SK-N-SH (cell line): ENCODE measurements at regions not wholly inside any gene's neighbourhood (a gene's known extent, or its start where the extent isn't known, plus 50 kb on each side); places are given as distances from the start of the nearest gene placed in this dataset.

ENCODE experiments used
- CTCF ChIA-PET: fragments of 300-600, 350-600 bp; formaldehyde crosslinking; extraction: SDS; loops from one replicate; lab custom pipeline; 2021; lab: Yijun Ruan, JAX
- POLR2A ChIA-PET: fragments of 350-600 bp; sonication (Branson Sonifier 250); formaldehyde crosslinking; extraction: SDS; loops from one replicate; lab custom pipeline; 2020; ENCODE audit warnings: antibody characterized with exemption, inconsistent platforms; lab: Yijun Ruan, JAX
- DNase-seq: peaks from one replicate; pipeline ENCODE4 v3.0.0; 2012
- H2AFZ ChIP-seq: fragments of 200-600 bp; sonication (generic); 2 replicates; pipeline ENCODE4 v1.8.1; 2016; ENCODE audit warnings: antibody characterized with exemption, mild to moderate bottlenecking, low read depth
- H3F3A ChIP-seq: fragments of 200-600 bp; sonication (generic); replicated peaks from 2 replicates; pipeline ENCODE3; 2016; ENCODE audit warnings: antibody characterized with exemption, mild to moderate bottlenecking; ENCODE audit not compliant: insufficient read depth
- H3K27ac ChIP-seq, 2 experiments: fragments of 200-500 bp in 1 of 2; fragments of 200-600 bp in 1 of 2; sonication (Bioruptor generic) in 1 of 2; sonication (generic), shearing (Covaris generic) in 1 of 2; 2 replicates each; pipeline versions ENCODE4 v1.5.1 to v1.6.1; 2014 to 2016; ENCODE audit warnings: low read depth in 2 of 2, inconsistent platforms in 1 of 2, low read length in 1 of 2, mild to moderate bottlenecking in 1 of 2, mixed read lengths in 1 of 2
- H3K27me3 ChIP-seq: fragments of 200-600 bp; sonication (generic), shearing (Covaris generic); 2 replicates; pipeline ENCODE4 v1.6.1; 2016; ENCODE audit warnings: mixed run types; ENCODE audit not compliant: insufficient read depth
- H3K36me3 ChIP-seq, 2 experiments: fragments of 200-500 bp in 1 of 2; fragments of 200-600 bp in 1 of 2; sonication (Bioruptor generic) in 1 of 2; sonication (generic) in 1 of 2; replicated peaks in 1 of 2; 2 replicates each; pipeline versions ENCODE3 to v1.5.1; 2014 to 2016; ENCODE audit warnings: low read length in 1 of 2, mild to moderate bottlenecking in 1 of 2; ENCODE audit not compliant: insufficient read depth in 2 of 2, control insufficient read depth in 1 of 2
- H3K4me1 ChIP-seq, 2 experiments: fragments of 200-500 bp in 1 of 2; fragments of 200-600 bp in 1 of 2; sonication (Bioruptor generic) in 1 of 2; sonication (generic), shearing (Covaris generic) in 1 of 2; 2 replicates each; pipeline versions ENCODE4 v1.5.1 to v1.6.1; 2014 to 2016; ENCODE audit warnings: low read depth in 1 of 2, low read length in 1 of 2, mixed run types in 1 of 2; ENCODE audit not compliant: insufficient read depth in 2 of 2, control insufficient read depth in 1 of 2
- H3K4me2 ChIP-seq: fragments of 200-600 bp; sonication (generic), shearing (Covaris generic); 2 replicates; pipeline ENCODE4 v1.6.1; 2017; ENCODE audit warnings: mixed run types
- H3K4me3 ChIP-seq, 2 experiments: fragments of 200-500 bp in 1 of 2; fragments of 200-600 bp in 1 of 2; sonication (Bioruptor generic) in 1 of 2; sonication (generic), shearing (Covaris generic) in 1 of 2; 2 replicates each; pipeline versions ENCODE4 v1.5.1 to v1.8.1; 2014 to 2016; ENCODE audit warnings: low read depth in 2 of 2, inconsistent platforms in 1 of 2, low read length in 1 of 2, mild to moderate bottlenecking in 1 of 2, mixed read lengths in 1 of 2, moderate library complexity in 1 of 2
- H3K79me2 ChIP-seq: fragments of 200-600 bp; sonication (generic); 2 replicates; pipeline ENCODE4 v1.8.1; 2017; ENCODE audit warnings: mild to moderate bottlenecking; ENCODE audit not compliant: insufficient read depth
- H3K9ac ChIP-seq: fragments of 200-600 bp; sonication (generic); 2 replicates; pipeline ENCODE4 v1.6.1; 2017; ENCODE audit warnings: mixed run types
- H3K9me2 ChIP-seq: fragments of 200-600 bp; sonication (generic); 2 replicates; pipeline ENCODE4 v1.6.1; 2017; ENCODE audit warnings: mixed run types
- H3K9me3 ChIP-seq: fragments of 200-600 bp; sonication (generic); 2 replicates; pipeline ENCODE4 v1.6.1; 2017; ENCODE audit warnings: mixed run types, mild to moderate bottlenecking, moderate library complexity
- H4K20me1 ChIP-seq: fragments of 200-600 bp; sonication (generic); 2 replicates; pipeline ENCODE4 v1.6.1; 2017; ENCODE audit warnings: mild to moderate bottlenecking, mixed run types; ENCODE audit not compliant: insufficient read depth
- CHD2 ChIP-seq: fragments of 150-350 bp; IDR thresholded peaks from 2 replicates; pipeline ENCODE4 v1.6.1; 2018; ENCODE audit warnings: low read length; ENCODE audit not compliant: partially characterized antibody
- ELF1 ChIP-seq: IDR thresholded peaks from 2 replicates; pipeline ENCODE4 v1.4.0; 2012
- EP300 ChIP-seq, 2 experiments: IDR thresholded peaks; 2 replicates each; pipeline versions ENCODE4 v1.4.0 to v1.6.1; 2012; ENCODE audit warnings: borderline replicate concordance in 1 of 2, low read depth in 1 of 2, low read length in 1 of 2
- FOSL2 ChIP-seq: IDR thresholded peaks from 2 replicates; pipeline ENCODE4 v1.4.0; 2012; ENCODE audit warnings: low read depth, mild to moderate bottlenecking, moderate library complexity, borderline replicate concordance
- FOXJ3 ChIP-seq: sonication (generic); formaldehyde crosslinking; IDR thresholded peaks from 2 replicates; pipeline ENCODE4 v1.5.1; 2020; ENCODE audit warnings: mild to moderate bottlenecking, missing genetic modification reagents
- GABPA ChIP-seq: IDR thresholded peaks from 2 replicates; pipeline ENCODE4 v1.4.0; 2012; ENCODE audit warnings: low read depth, mild to moderate bottlenecking
- MXI1 ChIP-seq: IDR thresholded peaks from 2 replicates; pipeline ENCODE4 v1.6.1; 2012; ENCODE audit warnings: mild to moderate bottlenecking, low read depth, low read length, improper control_type of control experiment
- NFIC ChIP-seq: IDR thresholded peaks from 2 replicates; pipeline ENCODE4 v1.4.0; 2012; ENCODE audit warnings: borderline replicate concordance
- POLR2AphosphoS5 ChIP-seq: IDR thresholded peaks from 2 replicates; pipeline ENCODE4 v1.6.1; 2012; ENCODE audit warnings: low read depth, low read length
- RCOR1 ChIP-seq: fragments of 150-350 bp; IDR thresholded peaks from 2 replicates; pipeline ENCODE4 v1.6.1; 2017; ENCODE audit warnings: antibody characterized with exemption, low read length
- RFX5 ChIP-seq: IDR thresholded peaks from 2 replicates; pipeline ENCODE4 v1.6.1; 2012; ENCODE audit warnings: mild to moderate bottlenecking, improper control_type of control experiment, low read length
- SMC3 ChIP-seq: IDR thresholded peaks from 2 replicates; pipeline ENCODE4 v1.6.1; 2012; ENCODE audit warnings: low read depth, low read length, improper control_type of control experiment
- TAF1 ChIP-seq: IDR thresholded peaks from 2 replicates; pipeline ENCODE4 v1.6.1; 2012; ENCODE audit warnings: low read depth, mild to moderate bottlenecking, low read length, moderate library complexity, borderline replicate concordance
- TCF12 ChIP-seq: IDR thresholded peaks from 2 replicates; pipeline ENCODE4 v1.4.0; 2012
- TEAD4 ChIP-seq: IDR thresholded peaks from 2 replicates; pipeline ENCODE4 v1.4.0; 2012; ENCODE audit warnings: mild to moderate bottlenecking, borderline replicate concordance; ENCODE audit not compliant: insufficient read depth
- YY1 ChIP-seq: IDR thresholded peaks from 2 replicates; pipeline ENCODE4 v1.4.0; 2012; ENCODE audit warnings: low read depth, mild to moderate bottlenecking
- WGBS: methylation state at CpG from one replicate; pipeline ENCODE4 v1.1.6; 2017; ENCODE audit warnings: low lambda C conversion rate; 5-methylcytosine and 5-hydroxymethylcytosine counted together
- TF ChIP-seq, protein P1 (sequence below): fragments of 150-350 bp; IDR thresholded peaks from 2 replicates; pipeline ENCODE4 v1.6.1; 2016; ENCODE audit warnings: mild to moderate bottlenecking, low read depth, low read length

DNA sequence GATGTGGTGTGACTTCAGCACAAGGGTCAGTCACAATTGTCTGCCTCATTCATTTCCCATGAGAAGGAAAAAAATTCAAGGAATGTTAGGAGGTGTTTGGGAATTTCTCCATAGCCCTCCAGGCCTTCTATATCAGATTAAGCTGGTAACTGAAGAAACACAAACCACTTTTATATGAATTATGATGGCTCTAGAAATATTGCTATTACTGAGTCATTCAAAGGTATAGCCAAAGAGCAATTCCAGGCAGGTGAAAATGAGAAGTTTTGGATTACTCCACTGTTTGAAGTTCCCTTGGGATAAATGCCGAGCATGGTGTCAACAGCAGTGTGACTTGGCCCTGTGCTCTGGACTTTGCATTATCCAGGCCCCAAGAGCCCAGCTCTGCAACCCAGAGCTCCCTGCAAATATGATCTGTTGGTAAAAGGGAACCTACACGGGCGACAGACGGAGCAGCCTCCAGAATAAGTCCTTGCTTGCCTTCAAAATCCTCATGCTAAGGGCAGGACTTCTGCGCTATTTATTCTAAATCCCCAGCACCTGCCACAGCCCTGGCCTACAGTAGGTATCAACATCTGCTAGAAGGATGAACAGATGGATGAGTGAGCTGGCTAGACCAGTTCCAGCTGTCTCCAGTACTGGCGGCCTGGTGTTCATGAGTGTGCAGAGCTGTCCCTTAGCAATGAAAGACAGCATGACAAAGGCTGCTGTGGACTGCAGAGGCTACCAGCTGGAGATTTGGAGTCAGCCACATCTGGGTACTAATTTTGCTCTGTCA is 67.5 kb upstream of the ZBED5 start:
- Histone ChIP-seq H3K9ac (no peak overlapping the region), H3K27me3 (no peaks in the 10 kb centered on the region), H3K4me2 (no peak overlapping the region), H3K79me2 (no peaks in the 10 kb centered on the region), H3K9me3 (no peaks in the 10 kb centered on the region), H3K36me3 (no peaks in the 10 kb centered on the region)
- WGBS: 91% methylated on average over 6 of the region's 6 CpGs
- TF ChIP-seq FOXJ3 (CRISPR knock-in tag): no peak
- TF ChIP-seq RCOR1: no peak
- no peak for TF ChIP-seq EP300 (IDR thresholded peaks at IDR 0.05; ENCODE audit: borderline replicate concordance in 1 of 2, low read depth in 1 of 2, low read length in 1 of 2)
- no peak for TF ChIP-seq YY1
- TF ChIP-seq, protein P1, sequence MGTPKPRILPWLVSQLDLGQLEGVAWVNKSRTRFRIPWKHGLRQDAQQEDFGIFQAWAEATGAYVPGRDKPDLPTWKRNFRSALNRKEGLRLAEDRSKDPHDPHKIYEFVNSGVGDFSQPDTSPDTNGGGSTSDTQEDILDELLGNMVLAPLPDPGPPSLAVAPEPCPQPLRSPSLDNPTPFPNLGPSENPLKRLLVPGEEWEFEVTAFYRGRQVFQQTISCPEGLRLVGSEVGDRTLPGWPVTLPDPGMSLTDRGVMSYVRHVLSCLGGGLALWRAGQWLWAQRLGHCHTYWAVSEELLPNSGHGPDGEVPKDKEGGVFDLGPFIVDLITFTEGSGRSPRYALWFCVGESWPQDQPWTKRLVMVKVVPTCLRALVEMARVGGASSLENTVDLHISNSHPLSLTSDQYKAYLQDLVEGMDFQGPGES: no peak
- TF ChIP-seq SMC3: no peak
- no peak for TF ChIP-seq TEAD4
- TF ChIP-seq ELF1: no peak
- TF ChIP-seq, all 33 proteins: peak for 0
- peaks cover 4% of the 10 kb centered on the region for H3F3A ChIP-seq
- no peak overlapping the region for H3K4me3 ChIP-seq
- no peaks in the 10 kb centered on the region for H3K4me1 ChIP-seq
- H3K9me2 ChIP-seq: no peaks in the 10 kb centered on the region
- ChIA-PET POLR2A (interaction anchor here (0.7 to 1.0 kb wide), 3 partner anchors 25 to 117 kb away, joined by 3 to 4 read pairs (median 4); partner anchors contain the start of gene EIF4G2), CTCF (interaction anchor here (0.8 to 2.1 kb wide), 5 partner anchors 12 to 862 kb away, joined by 3 to 7 read pairs (median 5); no protein-coding TSS in a partner anchor)
- no peaks in the 10 kb centered on the region for H4K20me1 ChIP-seq
- DNase-seq: no peak
- H3K27ac ChIP-seq: no peak overlapping the region
- no peak overlapping the region for H2AFZ ChIP-seq

DNA sequence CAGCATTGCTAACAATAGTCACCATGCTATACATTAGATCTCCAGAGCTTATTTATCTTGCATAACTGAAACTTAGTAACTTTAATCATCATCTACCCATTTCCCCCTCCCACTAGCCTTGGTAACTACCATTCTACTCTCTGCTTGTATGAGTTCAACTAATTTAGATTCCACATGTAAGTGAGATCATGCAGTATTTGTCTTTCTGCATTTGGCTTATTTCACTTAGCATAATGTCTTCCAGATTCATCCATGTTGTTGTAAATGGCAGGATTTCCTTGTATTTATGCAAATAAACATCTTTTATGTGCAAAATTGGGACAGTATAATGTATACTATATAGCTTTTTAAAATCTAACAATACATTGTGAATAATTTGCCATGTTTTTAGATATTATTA is 66.0 kb upstream of the ZBED5 start:
- H3F3A ChIP-seq: no peaks in the 10 kb centered on the region
- H3K9me3 ChIP-seq: no peaks in the 10 kb centered on the region
- H3K4me2 ChIP-seq: no peak overlapping the region
- DNase-seq: no peak
- TF ChIP-seq MXI1 (no peak), CHD2 (no peak), ELF1 (no peak), NFIC (no peak), FOSL2 (no peak), TCF12 (no peak), GABPA (no peak), TAF1 (no peak), RFX5 (no peak), POLR2AphosphoS5 (no peak)
- H4K20me1 ChIP-seq: no peaks in the 10 kb centered on the region
- no peak overlapping the region for H3K4me3 ChIP-seq
- no peak overlapping the region for H3K9ac ChIP-seq
- CTCF ChIA-PET: interaction anchor here (0.9 to 1.7 kb wide), 3 partner anchors 10 to 864 kb away, joined by 3 to 6 read pairs (median 3); no protein-coding TSS in a partner anchor
- no peaks in the 10 kb centered on the region for H3K36me3 ChIP-seq
- H3K27me3 ChIP-seq: no peaks in the 10 kb centered on the region
- POLR2A ChIA-PET: no interaction called here
- no peaks in the 10 kb centered on the region for H3K9me2 ChIP-seq
- no peak overlapping the region for H3K27ac ChIP-seq
- H2AFZ ChIP-seq: no peak overlapping the region
- no peaks in the 10 kb centered on the region for H3K79me2 ChIP-seq
- no peaks in the 10 kb centered on the region for H3K4me1 ChIP-seq
